Vagina (tissue), 2 donors: ENCODE measurements at regions not wholly inside any gene's neighbourhood (a gene's known extent, or its start where the extent isn't known, plus 50 kb on each side); places are given as distances from the start of the nearest gene placed in this dataset.

Experiments
- DNase-seq, 2 donors: peaks; one replicate each; pipeline ENCODE4 v3.0.0-alpha.2; 2017; ENCODE audit errors: extremely low spot score in 2 of 2
- H3K27ac ChIP-seq: fragments of 200-600 bp; sonication (generic); one replicate; pipeline ENCODE4 v1.5.1; 2019
- H3K27me3 ChIP-seq: fragments of 200-600 bp; sonication (generic); one replicate; pipeline ENCODE4 v1.5.1; 2019
- H3K36me3 ChIP-seq, 2 donors: fragments of 200-600 bp; sonication (generic); one replicate each; pipeline ENCODE4 v1.5.1; 2017 to 2019
- H3K4me1 ChIP-seq: fragments of 200-600 bp; sonication (generic); one replicate; pipeline ENCODE4 v1.5.1; 2019
- H3K4me3 ChIP-seq, 2 donors: fragments of 200-600 bp; sonication (generic); 1 replicate in 1 of 2; 2 replicates in 1 of 2; pipeline ENCODE4 v1.5.1; 2016 to 2019
- H3K9me3 ChIP-seq: fragments of 200-600 bp; sonication (generic); one replicate; pipeline ENCODE4 v1.5.1; 2019
- CTCF ChIP-seq, 3 experiments: fragments of 450-650 bp in 2 of 3; fragments of 200-600 bp in 1 of 3; sonication (generic) in 1 of 3; IDR thresholded peaks; one replicate each; pipeline ENCODE4 v1.5.1; 2017 to 2019; ENCODE audit warnings: antibody characterized with exemption in 3 of 3, mild to moderate bottlenecking in 2 of 3, moderate library complexity in 2 of 3
- POLR2A ChIP-seq, 2 donors: fragments of 450-650 bp; IDR thresholded peaks; one replicate each; pipeline ENCODE4 v1.6.1; 2017; ENCODE audit warnings: antibody characterized with exemption in 2 of 2, mild to moderate bottlenecking in 2 of 2, moderate library complexity in 2 of 2
- POLR2AphosphoS5 ChIP-seq, 2 donors: sonication (generic); formaldehyde crosslinking; IDR thresholded peaks; one replicate each; pipeline ENCODE4 v1.9.0; 2017; ENCODE audit warnings: antibody characterized with exemption in 2 of 2, mild to moderate bottlenecking in 2 of 2, low read depth in 1 of 2; ENCODE audit not compliant: insufficient read depth in 1 of 2
- intact Hi-C: fragments of 100-400 bp; cut with DNase I; formaldehyde crosslinking; loops from one replicate; pipeline ENCODE4 v1.15.1; 2023

GRCh38 chr2:230657906-230658305 lies 54.7 kb upstream of the CAB39 start:
- Histone ChIP-seq H3K4me3 (no peak overlapping the region), H3K27me3 (no peaks in the 10 kb centered on the region), H3K4me1 (no peaks in the 10 kb centered on the region), H3K27ac (no peak overlapping the region), H3K36me3 (no peaks in the 10 kb centered on the region), H3K9me3 (no peaks in the 10 kb centered on the region)
- DNase-seq: no peak
- no peak for TF ChIP-seq CTCF (IDR thresholded peaks at IDR 0.05)
- intact Hi-C loops: no loop called here

- no peaks in the 10 kb centered on the region for H3K36me3 ChIP-seq
- DNase-seq: no peak
- H3K27ac ChIP-seq: no peak overlapping the region
- no peaks in the 10 kb centered on the region for H3K4me1 ChIP-seq
- no peak overlapping the region for H3K4me3 ChIP-seq
- intact Hi-C loops: no loop called here
- H3K9me3 ChIP-seq: no peaks in the 10 kb centered on the region
- TF ChIP-seq POLR2A (IDR thresholded peaks at IDR 0.05) (no peak), POLR2AphosphoS5 (IDR thresholded peaks at IDR 0.05; ENCODE audit: insufficient read depth in 1 of 2, low read depth in 1 of 2) (no peak), CTCF (IDR thresholded peaks at IDR 0.05) (no peak)
- H3K27me3 ChIP-seq: no peaks in the 10 kb centered on the region
Observed at GRCh38 chr2:230658577-230658876, 54.1 kb upstream of the CAB39 start.

- no peak overlapping the region for H3K27ac ChIP-seq
- H3K27me3 ChIP-seq: no peaks in the 10 kb centered on the region
- H3K9me3 ChIP-seq: no peaks in the 10 kb centered on the region
- H3K4me3 ChIP-seq: no peak overlapping the region
- no peaks in the 10 kb centered on the region for H3K36me3 ChIP-seq
- intact Hi-C loops: no loop called here
- no peak for DNase-seq
- H3K4me1 ChIP-seq: no peaks in the 10 kb centered on the region
- TF ChIP-seq POLR2AphosphoS5 (IDR thresholded peaks at IDR 0.05; ENCODE audit: insufficient read depth in 1 of 2, low read depth in 1 of 2) (no peak), CTCF (IDR thresholded peaks at IDR 0.05) (no peak), POLR2A (IDR thresholded peaks at IDR 0.05) (no peak)
Observed at GRCh38 chr2:230658877-230659652, 53.6 kb upstream of the CAB39 start.

- H3K27ac ChIP-seq: no peak overlapping the region
- H3K9me3 ChIP-seq: no peaks in the 10 kb centered on the region
- no peak for TF ChIP-seq CTCF (IDR thresholded peaks at IDR 0.05)
- TF ChIP-seq POLR2AphosphoS5 (IDR thresholded peaks at IDR 0.05; ENCODE audit: insufficient read depth in 1 of 2, low read depth in 1 of 2): no peak
- TF ChIP-seq POLR2A (IDR thresholded peaks at IDR 0.05): no peak
- no peak overlapping the region for H3K4me3 ChIP-seq
- DNase-seq: no peak
- intact Hi-C loops: no loop called here
- no peaks in the 10 kb centered on the region for H3K27me3 ChIP-seq
- no peaks in the 10 kb centered on the region for H3K4me1 ChIP-seq
- no peaks in the 10 kb centered on the region for H3K36me3 ChIP-seq
Observed at GRCh38 chr2:230660294-230661060, 52.2 kb upstream of the CAB39 start.
